HG03175 (cell line): ENCODE measurements at regions not wholly inside any gene's neighbourhood (a gene's known extent, or its start where the extent isn't known, plus 50 kb on each side); places are given as distances from the start of the nearest gene placed in this dataset.
A peak's percentile ranks its signal among the peaks of the same experiment; 100 is the strongest.
"Not testable (repeated sequence)": the region's sequence is repeated elsewhere in the genome, so short reads cannot be mapped to it uniquely, and the experiment has no call there.

Experiments used
- ATAC-seq: cut with Tn5 transposase; IDR thresholded peaks from one replicate; pipeline ENCODE4 v1.9.1; 2021; ENCODE audit warnings: mild to moderate bottlenecking, moderate library complexity; ENCODE audit not compliant: unreplicated experiment

- ATAC-seq = no peak
Measured at GRCh38 chr18:60067426-60068210, 167.8 kb downstream of the PMAIP1 start.

DNA sequence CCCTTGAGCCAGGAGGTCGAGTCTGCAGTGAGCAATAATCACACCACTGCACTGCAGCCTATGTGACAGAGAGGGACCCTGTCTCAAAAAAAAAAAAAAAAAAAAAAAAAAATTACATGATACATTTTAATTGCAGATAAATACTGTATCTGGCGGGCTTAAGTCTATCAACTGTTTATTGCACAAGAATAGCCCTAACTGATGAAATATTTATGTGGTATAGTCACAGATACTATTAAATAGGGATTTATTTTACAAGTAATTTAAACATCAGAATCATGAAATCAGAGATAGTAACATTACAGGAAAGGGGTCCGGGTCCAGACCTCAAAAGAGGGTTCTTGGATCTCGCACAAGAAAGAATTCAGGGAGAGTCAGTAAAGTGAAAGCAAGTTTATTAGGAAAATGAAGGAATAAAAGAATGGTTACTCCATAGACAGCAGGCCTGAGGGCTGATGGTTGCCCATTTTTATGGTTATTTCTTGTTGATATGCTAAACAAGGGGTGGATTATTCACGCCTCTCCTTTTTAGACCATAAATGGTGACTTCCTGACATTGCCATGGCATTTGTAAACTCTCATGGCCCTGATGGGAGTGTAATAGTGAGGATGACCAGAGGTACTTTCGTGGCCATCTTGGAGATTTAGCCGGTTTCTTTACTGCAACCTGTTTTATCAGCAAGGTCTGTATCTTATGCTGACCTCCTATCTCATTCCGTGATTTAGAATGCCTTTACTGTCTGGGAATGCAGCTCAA, 166.6 kb downstream of the PMAIP1 start:
- ATAC-seq = no peak

GRCh38 chr18:60064271-60064670, 164.5 kb downstream of the PMAIP1 start:
- no peak for ATAC-seq

DNA sequence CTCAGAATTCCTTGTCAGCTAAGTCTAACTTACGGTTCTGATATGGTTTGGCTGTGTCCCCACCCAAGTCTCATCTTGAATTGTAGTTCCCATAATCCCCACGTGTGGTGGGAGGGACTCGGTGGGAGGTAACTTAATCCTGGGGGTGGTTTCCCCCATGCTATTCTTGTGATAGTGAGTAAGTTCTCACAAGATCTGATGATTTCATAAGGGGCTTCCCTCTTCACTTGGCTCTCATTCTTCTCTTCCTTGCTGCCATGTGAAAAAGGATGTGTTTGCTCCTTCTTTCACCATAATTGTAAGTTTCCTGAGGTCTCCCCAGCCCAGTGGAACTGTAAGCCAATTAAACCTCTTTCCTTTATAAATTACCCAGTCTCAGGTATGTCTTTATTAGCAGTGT, 163.0 kb downstream of the PMAIP1 start:
- ATAC-seq = not testable (repeated sequence)

- ATAC-seq = no peak
Measured at GRCh38 chr18:60062396-60062795, 162.6 kb downstream of the PMAIP1 start.

DNA sequence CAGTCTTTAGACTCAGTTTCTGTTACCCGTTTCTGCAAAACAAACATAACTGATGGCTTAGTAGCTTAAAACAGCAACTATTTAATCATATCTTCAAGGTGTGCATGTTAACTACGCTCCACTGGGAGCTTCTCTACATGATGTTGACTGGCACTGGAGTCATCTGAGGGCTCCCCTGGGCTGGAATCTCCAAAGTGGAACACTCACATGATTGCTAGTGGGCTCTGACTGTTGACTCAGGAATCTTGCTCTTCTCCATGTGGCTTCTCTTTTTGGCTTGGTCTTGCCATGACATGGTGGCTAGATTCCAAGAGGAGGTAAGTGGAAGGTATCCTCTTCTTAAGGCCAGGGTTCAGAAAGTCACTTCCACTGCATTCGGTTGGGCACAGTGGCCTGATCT, 160.8 kb downstream of the PMAIP1 start:
- no peak for ATAC-seq

DNA sequence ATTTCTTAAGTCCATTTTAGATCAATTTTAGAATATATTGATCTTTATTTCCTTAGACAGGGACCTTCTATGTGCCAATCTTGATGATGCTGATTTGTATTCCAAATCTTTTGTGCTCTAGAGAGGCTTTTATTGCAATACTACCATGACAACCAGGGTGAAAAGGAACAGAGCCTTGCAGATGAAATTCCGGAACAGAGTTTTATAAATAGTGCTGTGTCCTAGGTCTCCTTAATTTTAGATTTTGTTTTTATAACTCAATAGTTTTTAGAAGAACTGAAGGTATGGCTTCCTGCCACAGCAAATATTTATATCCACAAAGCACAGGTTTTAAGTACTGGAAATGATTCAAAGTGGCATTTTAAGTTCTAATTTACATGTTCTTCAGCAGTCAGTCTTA, 160.2 kb downstream of the PMAIP1 start:
- ATAC-seq = no peak

- no peak for ATAC-seq
Measured at GRCh38 chr18:60059216-60059615, 159.4 kb downstream of the PMAIP1 start.

DNA sequence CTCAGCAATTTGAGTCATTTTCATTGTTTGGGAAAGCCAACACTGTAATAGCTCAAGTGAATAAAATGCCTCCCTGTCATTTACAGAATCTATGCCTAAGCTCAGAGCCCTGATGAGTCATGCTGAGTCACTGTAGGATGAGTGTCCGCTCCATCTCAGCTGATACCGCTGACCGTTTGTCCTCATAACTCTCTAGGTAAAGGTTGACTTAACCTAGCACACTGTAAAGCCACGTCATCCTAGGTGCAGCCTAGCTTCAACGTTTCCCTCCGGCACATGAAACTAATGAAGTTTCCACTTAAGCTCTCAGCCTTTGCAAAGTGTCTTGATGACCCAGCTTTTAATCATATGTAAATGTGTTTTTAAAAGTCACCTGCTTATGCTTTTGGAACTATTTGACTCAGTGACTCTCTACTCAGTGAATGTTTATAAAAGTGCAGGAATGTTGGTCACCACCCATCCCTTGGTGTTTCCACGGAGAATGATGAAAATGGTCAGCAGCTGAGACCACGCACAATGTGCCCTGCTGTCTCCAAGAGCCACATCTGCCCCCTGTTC, 154.0 kb downstream of the PMAIP1 start:
- no peak for ATAC-seq

GRCh38 chr18:60050821-60051220, 151.0 kb downstream of the PMAIP1 start:
- ATAC-seq = no peak

GRCh38 chr18:60049172-60049571, 149.4 kb downstream of the PMAIP1 start:
- ATAC-seq = no peak

DNA sequence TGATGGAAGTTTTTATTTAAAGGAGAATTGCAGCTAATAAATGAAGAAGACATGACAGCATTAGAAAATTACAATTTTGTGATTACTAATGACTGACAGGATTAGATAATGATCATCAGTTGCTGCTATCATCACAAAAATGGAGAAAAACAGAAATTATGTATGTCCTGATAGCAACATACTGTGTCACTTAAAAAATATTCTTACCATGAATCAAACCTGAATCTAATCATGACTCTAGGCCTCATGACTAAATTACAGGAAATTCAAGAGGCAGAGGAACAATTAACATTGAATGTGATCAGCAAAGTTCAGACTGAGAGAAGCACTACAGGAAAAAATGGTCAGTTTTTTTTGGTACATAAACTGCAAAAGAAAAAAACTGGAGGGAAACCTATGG, 147.8 kb downstream of the PMAIP1 start:
- no peak for ATAC-seq

DNA sequence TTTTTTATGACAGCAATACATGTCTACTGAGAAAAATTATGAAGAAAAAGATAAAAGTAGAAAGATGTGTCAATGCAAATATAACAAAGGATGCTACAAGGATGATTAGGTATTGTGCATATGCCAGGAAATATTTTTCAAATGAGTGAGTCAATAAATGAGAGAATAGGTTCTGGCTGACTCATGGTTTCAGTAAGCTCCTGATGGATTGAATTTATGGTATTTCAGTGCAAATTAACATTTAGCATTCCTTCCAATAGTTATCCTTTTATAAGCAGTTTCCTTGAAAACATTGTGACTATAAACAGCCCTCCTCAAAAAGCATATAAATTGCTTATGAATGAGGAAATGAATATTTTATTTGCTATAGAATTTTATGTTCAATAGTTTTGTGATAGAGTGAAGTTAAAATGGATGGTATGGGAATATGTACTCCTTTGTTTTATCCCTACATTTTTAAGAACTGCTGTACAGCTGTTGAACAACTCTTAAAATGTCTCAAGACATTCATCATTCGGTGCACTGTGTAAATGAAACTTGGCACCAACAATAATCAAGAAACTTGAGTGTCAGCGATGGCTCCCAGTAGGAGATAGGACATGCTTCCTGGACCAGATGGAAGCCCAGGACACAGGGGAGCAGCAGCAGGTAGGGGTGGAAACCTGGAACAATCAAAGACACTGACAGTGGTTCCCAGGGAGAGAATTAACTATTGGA, 144.7 kb downstream of the PMAIP1 start:
- ATAC-seq = no peak

DNA sequence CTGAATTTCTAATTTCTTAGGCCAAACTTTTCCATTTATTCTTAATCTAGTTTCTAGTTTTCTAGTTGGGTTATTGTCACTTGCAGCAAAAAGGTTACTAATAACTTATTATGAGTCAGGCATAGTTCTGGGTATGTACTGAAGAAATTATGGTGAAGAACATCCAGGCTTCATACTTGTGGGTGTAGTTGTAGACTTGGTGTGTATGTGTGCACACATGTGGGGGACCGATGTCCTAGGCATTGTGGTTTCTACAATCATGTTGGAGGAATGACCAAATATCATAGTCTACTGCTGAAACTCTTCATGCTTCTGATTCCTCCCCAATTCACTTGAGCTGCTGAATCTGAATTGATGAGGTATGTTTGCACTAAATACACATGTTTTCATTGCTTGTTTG, 141.2 kb downstream of the PMAIP1 start:
- no peak for ATAC-seq

GRCh38 chr18:60038731-60039130, 138.9 kb downstream of the PMAIP1 start:
- ATAC-seq = no peak

GRCh38 chr18:60027397-60027796, 127.6 kb downstream of the PMAIP1 start:
- ATAC-seq = no peak

DNA sequence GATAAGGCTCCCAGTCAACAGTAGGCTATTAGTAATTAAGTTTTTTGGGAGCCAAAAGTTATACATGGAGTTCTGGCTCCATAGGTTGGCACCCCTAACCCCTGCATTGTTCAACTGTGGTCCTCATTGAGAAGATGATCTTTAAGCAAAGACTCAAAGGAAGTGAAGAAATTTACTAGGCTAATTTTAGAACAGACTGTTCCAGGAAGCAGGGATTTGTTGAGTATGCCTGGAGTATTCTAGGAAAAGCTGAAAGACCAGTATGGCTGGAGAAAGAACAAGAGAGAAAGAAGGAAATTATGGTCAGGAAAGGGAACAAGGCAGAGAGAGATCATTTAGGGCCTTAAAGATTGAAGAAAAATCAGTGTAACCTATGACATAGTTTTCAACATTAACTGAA, 125.1 kb downstream of the PMAIP1 start:
- ATAC-seq = no peak

DNA sequence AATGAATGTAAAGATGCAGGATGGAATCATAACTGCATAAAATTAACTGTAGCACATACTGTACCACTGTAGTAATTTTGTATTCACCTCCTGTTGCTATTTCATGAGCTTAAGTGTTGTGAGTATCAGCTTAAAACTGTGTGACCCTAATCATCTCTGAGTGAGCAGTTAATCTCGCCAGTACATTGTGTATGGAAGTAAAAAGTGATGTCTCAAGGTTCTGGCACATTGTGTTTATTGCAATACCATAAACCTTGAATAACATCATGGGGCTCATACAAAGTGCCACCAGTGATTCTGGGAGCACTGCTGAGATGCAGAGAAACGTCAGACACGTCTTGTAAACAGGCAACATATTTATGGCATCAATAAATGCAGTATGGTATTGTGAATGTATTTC, 124.5 kb downstream of the PMAIP1 start:
- ATAC-seq = no peak

DNA sequence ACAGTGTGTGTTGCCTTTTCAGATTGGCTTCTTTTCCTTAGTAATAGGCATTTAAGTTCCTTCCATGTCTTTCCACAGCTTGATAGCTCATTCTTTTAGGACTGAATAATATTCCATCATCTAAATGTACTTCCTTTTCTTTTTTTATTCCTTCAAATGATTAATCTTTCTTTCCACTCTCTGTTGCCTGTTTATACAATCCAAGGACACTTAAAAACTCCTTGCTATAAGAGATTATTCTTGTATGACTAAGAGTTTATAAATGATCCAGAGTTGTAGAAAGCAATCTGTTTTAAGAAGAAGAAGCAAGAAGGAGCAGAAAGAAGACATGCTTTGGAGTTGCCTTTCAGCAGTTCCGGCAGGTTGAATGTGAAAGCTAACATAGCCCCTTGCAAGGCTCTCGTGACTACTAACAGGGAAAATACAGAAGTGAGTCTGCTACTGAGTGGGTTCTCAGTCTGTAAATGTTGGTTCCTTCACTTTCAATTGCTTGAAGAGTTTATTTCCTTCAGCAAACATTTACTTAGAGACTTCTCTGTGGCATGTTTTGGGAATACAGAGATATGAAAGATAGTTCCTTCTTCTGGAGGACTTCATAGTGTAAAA, 123.0 kb downstream of the PMAIP1 start:
- ATAC-seq = peak; percentile 49

- no peak for ATAC-seq
Measured at GRCh38 chr18:60021556-60021955, 121.8 kb downstream of the PMAIP1 start.
